Activated naive CD4-positive, alpha-beta T cell treated with anti-CD3 and anti-CD28 coated beads, Interleukin-2, amount 50 U/mL, for 72 hours (primary cell): ENCODE measurements at regions not wholly inside any gene's neighbourhood (a gene's known extent, or its start where the extent isn't known, plus 50 kb on each side); places are given as distances from the start of the nearest gene placed in this dataset.
"Not testable (repeated sequence)": the region's sequence is repeated elsewhere in the genome, so short reads cannot be mapped to it uniquely, and the experiment has no call there.

Source experiments
- ATAC-seq, 2 donors: fragments of 150-1000 bp; cut with Tn5 transposase; 2 replicates each; pipeline ENCODE4 v1.10.0; 2021; ENCODE audit warnings: mild to moderate bottlenecking in 2 of 2, moderate library complexity in 2 of 2
- DNase-seq, 2 donors: peaks; one replicate each; pipeline ENCODE4 v3.0.0; 2021 to 2022; ENCODE audit warnings: low spot score in 2 of 2
- H3K27ac Mint-ChIP-seq, 2 donors: one replicate each; pipeline ENCODE4 v1.8.0; 2022; ENCODE audit warnings: mild to moderate bottlenecking in 2 of 2, mixed read lengths in 2 of 2
- H3K36me3 Mint-ChIP-seq, 2 donors: one replicate each; pipeline ENCODE4 v1.8.0; 2022; ENCODE audit warnings: mixed read lengths in 2 of 2
- H3K9me3 Mint-ChIP-seq, 2 donors: one replicate each; pipeline ENCODE4 v1.8.0; 2022; ENCODE audit warnings: mixed read lengths in 2 of 2

DNA sequence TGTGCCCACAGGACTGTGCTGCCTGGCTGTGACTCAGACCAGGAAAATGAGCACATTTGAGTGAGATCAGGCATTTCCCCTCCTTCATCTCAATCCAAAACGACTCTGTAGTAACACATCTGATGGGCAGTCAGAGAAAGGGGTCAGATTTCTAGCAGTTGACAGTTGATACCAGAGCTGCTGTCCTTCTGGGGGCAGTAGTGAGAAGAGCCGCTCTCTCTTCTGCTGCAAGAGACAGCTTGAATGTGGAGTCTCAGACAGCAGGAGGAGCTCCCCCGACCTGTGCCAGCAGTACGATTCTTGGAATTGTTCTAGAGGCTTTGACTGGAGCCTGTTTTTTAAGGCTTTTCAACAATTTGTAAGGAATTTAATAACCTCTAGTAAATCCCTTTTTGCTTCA is 1413.7 kb downstream of the RPIA start:
- ATAC-seq, H3K27ac Mint-ChIP-seq, H3K9me3 Mint-ChIP-seq, DNase-seq, H3K36me3 Mint-ChIP-seq: not testable (repeated sequence)

DNA sequence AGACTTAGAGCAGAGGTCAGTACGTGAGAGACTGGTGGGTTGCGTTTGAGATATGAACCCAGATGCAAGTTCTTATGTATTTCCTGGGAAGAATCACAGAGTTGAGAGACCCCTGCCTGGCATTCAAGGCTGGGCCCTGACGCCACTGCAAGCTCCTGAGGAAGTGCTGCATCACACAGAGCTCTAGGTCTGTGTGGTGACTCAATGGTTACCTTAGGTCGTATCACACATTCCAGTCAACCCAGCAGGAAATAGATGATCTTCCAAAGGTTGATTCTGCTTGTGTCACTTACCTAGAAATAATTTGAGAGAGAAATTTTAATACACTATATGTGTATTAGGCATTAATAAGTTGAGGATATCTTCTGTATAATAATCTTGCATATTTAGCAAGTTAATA is 1431.9 kb downstream of the RPIA start:
- not testable (repeated sequence) for H3K36me3 Mint-ChIP-seq, DNase-seq, ATAC-seq, H3K9me3 Mint-ChIP-seq, H3K27ac Mint-ChIP-seq

DNA sequence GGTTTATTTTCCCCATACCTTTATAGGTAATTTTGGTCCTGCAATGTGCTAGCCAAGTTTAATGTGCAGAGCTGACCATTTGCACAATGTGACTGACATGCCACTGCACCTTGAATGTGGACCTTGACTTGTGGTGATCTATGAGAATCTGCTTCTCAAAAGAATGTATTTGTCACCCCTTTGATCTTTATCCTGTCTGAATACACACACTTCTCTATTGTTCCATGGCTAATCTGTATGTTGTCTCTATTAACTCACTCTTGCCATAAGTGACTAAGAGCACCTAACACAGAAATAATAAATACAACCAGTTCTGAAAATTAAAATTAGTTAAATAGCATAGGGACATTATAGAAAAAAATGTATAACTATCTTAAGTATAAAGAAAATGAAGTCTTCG is 1447.6 kb downstream of the RPIA start:
- not testable (repeated sequence) for H3K36me3 Mint-ChIP-seq, H3K9me3 Mint-ChIP-seq, ATAC-seq

DNA sequence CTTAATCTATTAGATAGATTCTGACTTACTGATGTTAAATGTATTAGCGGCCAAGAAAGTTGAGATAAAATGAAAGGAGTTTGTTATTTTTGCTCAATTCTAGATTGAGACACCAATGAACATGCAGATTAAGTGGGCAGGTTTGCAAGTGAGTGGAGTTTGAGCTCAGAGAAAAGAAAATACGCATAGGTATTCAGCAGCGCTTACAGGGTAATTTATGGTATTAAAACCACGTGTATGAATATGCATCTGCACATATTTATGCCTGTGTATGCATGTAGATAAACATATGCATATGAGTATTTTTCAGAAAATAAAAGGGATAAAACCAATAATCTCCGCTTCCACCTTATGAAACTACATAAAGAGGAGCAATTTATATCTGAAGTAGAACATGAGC is 1450.1 kb downstream of the RPIA start:
- H3K36me3 Mint-ChIP-seq, H3K27ac Mint-ChIP-seq, DNase-seq, H3K9me3 Mint-ChIP-seq, ATAC-seq: not testable (repeated sequence)

More for the DNA sequence above, 1447.6 kb downstream of the RPIA start:
- H3K27ac Mint-ChIP-seq, DNase-seq: not testable (repeated sequence)

- not testable (repeated sequence) for H3K9me3 Mint-ChIP-seq, DNase-seq, H3K27ac Mint-ChIP-seq, ATAC-seq, H3K36me3 Mint-ChIP-seq
These were observed 1460.3 kb downstream of the RPIA start for GRCh38 chr2:90151805-90152204.

GRCh38 chr2:90170978-90171377 is 1479.5 kb downstream of the RPIA start:
- not testable (repeated sequence) for DNase-seq, H3K9me3 Mint-ChIP-seq

DNA sequence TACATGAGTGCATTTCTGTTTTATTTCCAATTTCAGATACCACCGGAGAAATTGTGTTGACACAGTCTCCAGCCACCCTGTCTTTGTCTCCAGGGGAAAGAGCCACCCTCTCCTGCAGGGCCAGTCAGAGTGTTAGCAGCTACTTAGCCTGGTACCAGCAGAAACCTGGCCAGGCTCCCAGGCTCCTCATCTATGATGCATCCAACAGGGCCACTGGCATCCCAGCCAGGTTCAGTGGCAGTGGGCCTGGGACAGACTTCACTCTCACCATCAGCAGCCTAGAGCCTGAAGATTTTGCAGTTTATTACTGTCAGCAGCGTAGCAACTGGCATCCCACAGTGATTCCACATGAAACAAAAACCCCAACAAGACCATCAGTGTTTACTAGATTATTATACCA is 1481.6 kb downstream of the RPIA start:
- H3K27ac Mint-ChIP-seq, DNase-seq, ATAC-seq, H3K9me3 Mint-ChIP-seq, H3K36me3 Mint-ChIP-seq: not testable (repeated sequence)

More at GRCh38 chr2:90170978-90171377, 1479.5 kb downstream of the RPIA start:
- H3K36me3 Mint-ChIP-seq, ATAC-seq, H3K27ac Mint-ChIP-seq: not testable (repeated sequence)

- H3K9me3 Mint-ChIP-seq, ATAC-seq, H3K27ac Mint-ChIP-seq, H3K36me3 Mint-ChIP-seq, DNase-seq: not testable (repeated sequence)
These were observed 1488.1 kb downstream of the RPIA start for GRCh38 chr2:90179591-90179990.

DNA sequence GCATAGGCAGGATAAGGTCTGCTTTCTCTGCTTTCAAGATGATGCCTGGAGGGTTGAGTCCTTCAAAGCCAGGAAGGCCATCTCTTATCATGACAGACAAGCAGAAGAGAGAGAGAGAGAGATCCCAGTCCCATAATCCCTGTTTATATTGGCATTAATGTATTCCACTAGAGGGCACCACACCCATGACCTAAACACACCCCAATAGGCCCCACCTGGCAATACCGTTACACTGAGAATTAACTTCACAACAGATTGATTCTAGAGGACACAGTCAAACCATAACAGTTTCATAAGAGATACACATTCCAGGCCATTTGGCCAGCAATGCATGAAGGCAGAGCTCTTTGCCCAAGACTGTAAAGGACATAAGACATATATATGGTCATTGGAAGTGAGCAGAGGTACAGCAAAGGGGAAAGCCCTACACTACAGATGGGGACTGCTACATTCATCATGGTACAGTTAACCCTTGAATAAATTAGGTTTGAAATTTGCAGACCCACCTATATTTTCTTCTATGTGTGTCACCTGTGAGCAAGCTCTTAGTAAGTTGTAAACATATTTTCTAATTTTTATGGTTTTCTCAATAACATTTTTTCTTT is 1516.1 kb downstream of the RPIA start:
- peaks cover 0 to 15% of the 10 kb centered on the region in 2 donors for H3K9me3 Mint-ChIP-seq
- DNase-seq, result no peak
- no peak for ATAC-seq
- peaks cover 0 to 4% of the 10 kb centered on the region in 2 donors for H3K36me3 Mint-ChIP-seq
- H3K27ac Mint-ChIP-seq, result no peak overlapping the region

- H3K36me3 Mint-ChIP-seq, result peaks cover 0 to 4% of the 10 kb centered on the region in 2 donors
- no peak overlapping the region for H3K27ac Mint-ChIP-seq
- no peak for DNase-seq
- peaks cover 0 to 15% of the 10 kb centered on the region in 2 donors for H3K9me3 Mint-ChIP-seq
- no peak for ATAC-seq
These were observed 1517.5 kb downstream of the RPIA start for GRCh38 chr2:90209009-90209408.

GRCh38 chr2:90209806-90210205 is 1518.3 kb downstream of the RPIA start:
- Mint-ChIP-seq H3K36me3 (peaks cover 0 to 4% of the 10 kb centered on the region in 2 donors), H3K27ac (no peak overlapping the region), H3K9me3 (peaks cover 0 to 14% of the 10 kb centered on the region in 2 donors)
- ATAC-seq (no peak), DNase-seq (no peak)

DNA sequence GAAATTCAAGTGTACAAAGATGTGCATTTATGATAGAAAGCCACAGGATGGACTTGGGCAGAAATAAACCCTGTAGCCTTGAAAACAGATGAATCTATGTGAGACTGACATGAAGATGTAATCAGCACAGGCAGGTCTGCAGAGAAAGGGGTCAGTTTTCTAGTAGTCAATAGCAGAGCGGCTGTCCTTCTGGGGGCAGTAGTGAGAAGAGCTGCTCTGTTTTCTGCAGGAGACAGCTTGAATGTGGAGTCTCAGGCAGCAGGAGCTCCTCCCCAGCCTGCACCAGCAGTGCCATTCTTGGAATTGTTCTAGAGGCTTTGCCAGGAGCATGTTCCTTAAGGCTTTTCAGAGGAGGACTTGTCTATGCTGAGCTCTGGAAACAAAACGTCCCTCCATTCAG is 1524.4 kb downstream of the RPIA start:
- DNase-seq, ATAC-seq, H3K27ac Mint-ChIP-seq, H3K36me3 Mint-ChIP-seq, H3K9me3 Mint-ChIP-seq: not testable (repeated sequence)

- H3K27ac Mint-ChIP-seq, H3K36me3 Mint-ChIP-seq, DNase-seq, ATAC-seq, H3K9me3 Mint-ChIP-seq: not testable (repeated sequence)
These were observed 1525.3 kb downstream of the RPIA start for GRCh38 chr2:90216801-90217200.

DNA sequence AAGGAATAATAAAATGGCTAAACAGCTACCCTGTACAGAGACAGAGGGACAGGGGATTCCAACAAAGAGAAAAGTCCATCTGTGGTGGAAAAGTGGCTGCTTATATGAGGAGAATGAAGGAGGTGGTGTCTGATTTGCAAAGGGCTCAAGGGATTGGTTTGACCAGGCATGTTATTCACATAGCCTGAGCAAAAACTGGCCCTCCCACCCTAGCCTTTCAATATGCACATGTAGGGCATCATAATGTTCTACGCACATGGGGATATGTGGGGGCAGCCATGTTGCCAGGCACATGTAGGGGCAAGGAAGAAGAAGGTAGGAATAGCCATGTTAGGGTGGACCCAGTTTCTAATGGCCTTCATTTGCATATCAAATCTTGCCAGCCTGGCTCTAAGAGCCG is 1527.1 kb downstream of the RPIA start:
- not testable (repeated sequence) for H3K9me3 Mint-ChIP-seq, H3K27ac Mint-ChIP-seq, DNase-seq, H3K36me3 Mint-ChIP-seq, ATAC-seq

GRCh38 chr2:90220623-90221299 is 1529.3 kb downstream of the RPIA start:
- not testable (repeated sequence) for H3K9me3 Mint-ChIP-seq, ATAC-seq, H3K36me3 Mint-ChIP-seq, DNase-seq, H3K27ac Mint-ChIP-seq

GRCh38 chr2:90221300-90221651 is 1529.8 kb downstream of the RPIA start:
- peaks cover 0 to under 1% of the 10 kb centered on the region in 2 donors for H3K9me3 Mint-ChIP-seq
- no peaks in the 10 kb centered on the region for H3K36me3 Mint-ChIP-seq
- ATAC-seq (no peak), DNase-seq (no peak)
- H3K27ac Mint-ChIP-seq, result no peak overlapping the region

GRCh38 chr2:90224767-90225166 is 1533.3 kb downstream of the RPIA start:
- H3K9me3 Mint-ChIP-seq, H3K27ac Mint-ChIP-seq, ATAC-seq, DNase-seq, H3K36me3 Mint-ChIP-seq: not testable (repeated sequence)

DNA sequence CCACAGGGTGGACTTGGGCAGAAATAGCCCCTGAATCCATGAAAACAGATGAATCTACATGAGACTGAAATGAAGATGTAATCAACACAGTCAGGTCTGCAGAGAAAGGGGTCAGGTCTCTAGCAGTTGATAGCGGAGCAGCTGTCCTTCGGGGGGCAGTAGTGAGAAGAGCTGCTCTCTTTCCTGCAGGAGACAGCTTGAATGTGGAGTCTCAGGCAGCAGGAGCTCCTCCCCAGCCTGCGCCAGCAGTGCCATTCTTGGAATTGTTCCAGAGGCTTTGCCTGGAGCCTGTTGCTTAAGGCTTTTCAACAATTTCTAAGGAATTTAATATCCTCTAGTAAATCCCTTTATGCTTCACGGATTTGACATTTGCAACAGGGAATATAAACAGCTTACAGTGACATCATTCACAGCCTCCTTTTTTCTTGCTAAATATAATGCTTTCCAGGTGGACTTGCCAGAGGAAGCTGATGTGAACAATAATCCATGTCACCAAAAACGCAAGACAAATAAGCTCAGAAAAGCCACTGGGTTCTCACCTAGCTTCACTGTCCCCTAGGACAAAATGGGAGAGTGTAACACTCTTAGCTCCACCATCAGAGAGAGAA is 1535.1 kb downstream of the RPIA start:
- H3K27ac Mint-ChIP-seq, DNase-seq, ATAC-seq, H3K9me3 Mint-ChIP-seq, H3K36me3 Mint-ChIP-seq: not testable (repeated sequence)
